Loucy (cell line): ENCODE measurements at regions not wholly inside any gene's neighbourhood (a gene's known extent, or its start where the extent isn't known, plus 50 kb on each side); places are given as distances from the start of the nearest gene placed in this dataset.
"Not testable (repeated sequence)": the region's sequence is repeated elsewhere in the genome, so short reads cannot be mapped to it uniquely, and the experiment has no call there.

Source experiments
- H2AFZ ChIP-seq: fragments of 200-600 bp; sonication (generic); 2 replicates; pipeline ENCODE4 v1.6.0; 2016; ENCODE audit warnings: antibody characterized with exemption, mild to moderate bottlenecking, low read length, moderate library complexity
- H3F3A ChIP-seq: fragments of 200-600 bp; 2 replicates; pipeline ENCODE4 v1.6.0; 2016; ENCODE audit warnings: antibody characterized with exemption, low read depth, mild to moderate bottlenecking
- H3K27me3 ChIP-seq: fragments of 200-600 bp; sonication (generic); 2 replicates; pipeline ENCODE4 v1.6.1; 2014; ENCODE audit warnings: low read length, mild to moderate bottlenecking; ENCODE audit not compliant: insufficient read depth, poor library complexity, severe bottlenecking
- H3K36me3 ChIP-seq: fragments of 200-600 bp; sonication (generic); 2 replicates; pipeline ENCODE4 v1.6.1; 2016; ENCODE audit warnings: low read length; ENCODE audit not compliant: insufficient read depth
- H3K4me1 ChIP-seq: fragments of 200-600 bp; sonication (generic); 2 replicates; pipeline ENCODE4 v1.5.1; 2014; ENCODE audit warnings: low read length, mild to moderate bottlenecking; ENCODE audit not compliant: insufficient read depth, poor library complexity, severe bottlenecking
- H3K4me2 ChIP-seq: fragments of 200-600 bp; sonication (generic); 2 replicates; pipeline ENCODE4 v1.6.0; 2014; ENCODE audit warnings: antibody characterized with exemption, low read length, low read depth, mild to moderate bottlenecking; ENCODE audit not compliant: poor library complexity, severe bottlenecking
- H3K4me3 ChIP-seq: fragments of 200-600 bp; sonication (generic); 2 replicates; pipeline ENCODE4 v1.5.1; 2014; ENCODE audit warnings: low read length, mild to moderate bottlenecking, mixed read lengths; ENCODE audit not compliant: poor library complexity, severe bottlenecking
- H3K79me2 ChIP-seq: fragments of 200-600 bp; sonication (generic); 2 replicates; pipeline ENCODE4 v1.6.1; 2014; ENCODE audit warnings: low read length; ENCODE audit not compliant: insufficient read depth
- H3K9ac ChIP-seq: fragments of 200-600 bp; sonication (generic); 2 replicates; pipeline ENCODE4 v1.6.0; 2014; ENCODE audit warnings: mild to moderate bottlenecking, low read depth, low read length, moderate library complexity; ENCODE audit not compliant: poor library complexity, severe bottlenecking
- H3K9me2 ChIP-seq: fragments of 200-600 bp; sonication (generic); replicated peaks from 2 replicates; pipeline ENCODE4 v1.6.1; 2016; ENCODE audit warnings: low read depth, low read length, mixed read lengths
- H3K9me3 ChIP-seq: fragments of 200-600 bp; sonication (generic); 2 replicates; pipeline ENCODE4 v1.6.1; 2014; ENCODE audit warnings: mild to moderate bottlenecking, antibody characterized with exemption, low read length, low read depth; ENCODE audit not compliant: insufficient read depth
- H4K20me1 ChIP-seq: fragments of 200-600 bp; sonication (generic); 2 replicates; pipeline ENCODE4 v1.6.0; 2014; ENCODE audit warnings: antibody characterized with exemption, low read length, mild to moderate bottlenecking; ENCODE audit not compliant: insufficient read depth, poor library complexity, severe bottlenecking
- EZH2phosphoT487 ChIP-seq: fragments of 200-600 bp; IDR thresholded peaks from 2 replicates; pipeline ENCODE4 v1.6.1; 2018; ENCODE audit warnings: antibody characterized with exemption, mild to moderate bottlenecking, moderate library complexity, borderline replicate concordance
- TF ChIP-seq, protein P1 (sequence below): fragments of 200-600 bp; sonication (generic); conservative IDR thresholded peaks from 2 replicates; pipeline ENCODE4 v1.5.1; 2014; ENCODE audit warnings: mild to moderate bottlenecking, antibody characterized with exemption, low read length

DNA sequence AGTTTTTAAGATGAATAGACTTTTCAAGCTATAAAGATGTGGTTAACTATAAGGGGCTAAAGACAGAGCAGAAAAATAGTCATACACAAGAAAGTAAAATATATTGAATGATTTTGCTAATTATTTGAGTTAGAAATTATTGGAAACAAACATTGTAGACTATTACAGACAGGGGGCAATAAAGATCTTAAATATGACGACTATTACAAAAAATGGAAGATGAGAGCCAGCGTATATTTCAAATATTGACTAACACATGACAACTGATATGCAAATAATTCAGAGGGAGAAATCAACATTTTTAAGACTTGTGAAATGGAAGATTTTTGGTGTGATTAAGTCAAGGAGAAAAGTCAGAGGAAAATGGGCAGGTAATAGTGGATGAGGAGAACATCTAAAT lies 520.2 kb upstream of the NUDT12 start:
- Histone ChIP-seq H4K20me1 (no peaks in the 10 kb centered on the region), H3K27me3 (no peaks in the 10 kb centered on the region), H3K4me3 (no peak overlapping the region), H3F3A (no peaks in the 10 kb centered on the region), H3K36me3 (no peaks in the 10 kb centered on the region), H3K4me1 (no peaks in the 10 kb centered on the region), H3K9me3 (no peaks in the 10 kb centered on the region), H3K9ac (no peak overlapping the region), H3K9me2 (no peaks in the 10 kb centered on the region), H3K4me2 (no peak overlapping the region), H2AFZ (no peak overlapping the region), H3K79me2 (no peaks in the 10 kb centered on the region)
- TF ChIP-seq, protein P1, sequence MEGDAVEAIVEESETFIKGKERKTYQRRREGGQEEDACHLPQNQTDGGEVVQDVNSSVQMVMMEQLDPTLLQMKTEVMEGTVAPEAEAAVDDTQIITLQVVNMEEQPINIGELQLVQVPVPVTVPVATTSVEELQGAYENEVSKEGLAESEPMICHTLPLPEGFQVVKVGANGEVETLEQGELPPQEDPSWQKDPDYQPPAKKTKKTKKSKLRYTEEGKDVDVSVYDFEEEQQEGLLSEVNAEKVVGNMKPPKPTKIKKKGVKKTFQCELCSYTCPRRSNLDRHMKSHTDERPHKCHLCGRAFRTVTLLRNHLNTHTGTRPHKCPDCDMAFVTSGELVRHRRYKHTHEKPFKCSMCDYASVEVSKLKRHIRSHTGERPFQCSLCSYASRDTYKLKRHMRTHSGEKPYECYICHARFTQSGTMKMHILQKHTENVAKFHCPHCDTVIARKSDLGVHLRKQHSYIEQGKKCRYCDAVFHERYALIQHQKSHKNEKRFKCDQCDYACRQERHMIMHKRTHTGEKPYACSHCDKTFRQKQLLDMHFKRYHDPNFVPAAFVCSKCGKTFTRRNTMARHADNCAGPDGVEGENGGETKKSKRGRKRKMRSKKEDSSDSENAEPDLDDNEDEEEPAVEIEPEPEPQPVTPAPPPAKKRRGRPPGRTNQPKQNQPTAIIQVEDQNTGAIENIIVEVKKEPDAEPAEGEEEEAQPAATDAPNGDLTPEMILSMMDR, result no peak
- no peak for TF ChIP-seq EZH2phosphoT487

DNA sequence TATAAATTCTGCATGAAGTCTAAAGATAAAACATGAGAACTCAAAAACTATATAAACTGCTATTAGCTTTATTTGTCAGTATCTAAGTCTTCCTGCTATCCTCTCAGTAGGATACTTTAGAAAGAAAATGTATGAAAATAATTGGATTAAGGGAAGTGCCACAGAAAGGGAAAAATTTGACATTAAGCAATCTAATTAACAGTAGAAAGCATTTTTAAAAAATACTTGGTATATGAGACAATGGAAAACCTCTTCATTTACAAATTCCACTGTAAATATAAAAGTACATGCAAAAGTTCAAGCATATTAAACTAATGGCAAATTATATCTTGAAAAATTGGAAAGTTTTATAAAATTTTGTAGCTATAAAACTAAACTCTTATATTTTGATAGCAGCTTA lies 518.6 kb upstream of the NUDT12 start:
- Histone ChIP-seq H3K9ac (no peak overlapping the region), H3K4me2 (no peak overlapping the region), H3K4me1 (no peaks in the 10 kb centered on the region), H3K27me3 (no peaks in the 10 kb centered on the region), H4K20me1 (no peaks in the 10 kb centered on the region), H3K9me3 (no peaks in the 10 kb centered on the region), H3K36me3 (no peaks in the 10 kb centered on the region), H2AFZ (no peak overlapping the region), H3K4me3 (no peak overlapping the region), H3F3A (no peaks in the 10 kb centered on the region), H3K9me2 (no peaks in the 10 kb centered on the region), H3K79me2 (no peaks in the 10 kb centered on the region)
- TF ChIP-seq, protein P1, result no peak
- no peak for TF ChIP-seq EZH2phosphoT487

DNA sequence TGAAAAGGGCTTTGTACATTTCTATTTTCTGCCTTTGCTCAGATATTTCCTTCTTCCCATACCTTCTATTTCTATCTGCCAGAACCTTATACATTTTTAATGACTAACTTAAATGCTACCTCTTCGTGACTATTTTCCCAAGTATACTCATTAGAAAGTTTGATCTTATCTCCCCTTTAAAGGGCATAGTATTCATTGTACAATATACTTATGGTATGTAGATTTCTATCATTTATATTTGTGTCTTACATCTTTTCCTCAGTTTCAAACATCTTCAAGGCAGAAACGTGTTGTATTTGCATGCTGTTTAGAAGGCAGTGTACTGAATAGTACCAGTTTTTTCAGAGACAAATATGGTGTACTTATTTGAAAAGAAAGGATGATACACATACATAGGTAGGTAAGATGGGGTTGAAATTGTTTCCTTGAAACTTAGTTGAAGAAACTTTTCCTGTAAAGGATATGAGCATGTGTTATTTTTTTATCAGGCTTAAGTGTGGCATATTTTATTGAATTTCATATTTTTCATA lies 518.1 kb upstream of the NUDT12 start:
- no peak overlapping the region for H3K9ac ChIP-seq
- no peaks in the 10 kb centered on the region for H3K79me2 ChIP-seq
- H3K9me3 ChIP-seq, result no peaks in the 10 kb centered on the region
- H3K36me3 ChIP-seq, result no peaks in the 10 kb centered on the region
- no peaks in the 10 kb centered on the region for H3K4me1 ChIP-seq
- H3K4me2 ChIP-seq, result no peak overlapping the region
- H3K27me3 ChIP-seq, result no peaks in the 10 kb centered on the region
- H3F3A ChIP-seq, result no peaks in the 10 kb centered on the region
- H4K20me1 ChIP-seq, result no peaks in the 10 kb centered on the region
- H3K4me3 ChIP-seq, result no peak overlapping the region
- H3K9me2 ChIP-seq, result no peaks in the 10 kb centered on the region
- TF ChIP-seq, protein P1, result no peak
- no peak for TF ChIP-seq EZH2phosphoT487
- no peak overlapping the region for H2AFZ ChIP-seq

DNA sequence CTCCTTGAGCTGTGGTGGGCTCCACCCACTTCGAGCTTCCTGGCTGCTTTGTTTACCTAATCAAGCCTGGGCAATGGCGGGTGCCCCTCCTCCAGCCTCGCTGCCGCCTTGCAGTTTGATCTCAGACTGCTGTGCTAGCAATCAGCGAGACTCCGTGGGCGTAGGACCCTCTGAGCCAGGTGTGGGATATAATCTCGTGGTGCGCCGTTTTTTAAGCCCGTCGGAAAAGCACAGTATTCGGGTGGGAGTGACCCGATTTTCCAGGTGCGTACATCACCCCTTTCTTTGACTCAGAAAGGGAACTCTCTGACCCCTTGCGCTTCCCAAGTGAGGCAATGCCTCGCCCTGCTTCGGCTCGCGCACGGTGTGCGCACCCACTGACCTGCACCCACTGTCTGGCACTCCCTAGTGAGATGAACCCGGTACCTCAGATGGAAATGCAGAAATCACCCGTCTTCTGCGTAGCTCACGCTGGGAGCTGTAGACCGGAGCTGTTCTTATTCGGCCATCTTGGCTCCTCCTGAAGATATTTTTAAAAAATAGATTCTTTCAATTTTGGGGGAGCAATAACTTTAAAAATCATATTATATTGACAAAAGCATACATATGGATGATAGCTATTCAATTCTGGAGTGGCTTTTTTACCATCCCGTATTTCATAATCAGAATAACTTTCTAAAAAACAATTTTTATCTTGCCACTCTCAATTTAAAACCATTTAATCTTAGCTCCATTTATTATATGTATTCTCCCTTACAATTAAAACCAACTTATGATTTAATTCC lies 517.5 kb upstream of the NUDT12 start:
- H4K20me1 ChIP-seq, H3K4me3 ChIP-seq, H3K79me2 ChIP-seq, H3K9me2 ChIP-seq, H2AFZ ChIP-seq, H3K27me3 ChIP-seq, H3K36me3 ChIP-seq, H3K4me1 ChIP-seq, H3K4me2 ChIP-seq, H3F3A ChIP-seq, H3K9me3 ChIP-seq, H3K9ac ChIP-seq: not testable (repeated sequence)
